ENCODE measurements at regions not wholly inside any gene's neighbourhood (a gene's known extent, or its start where the extent isn't known, plus 50 kb on each side); places are given as distances from the start of the nearest gene placed in this dataset.

DNA sequence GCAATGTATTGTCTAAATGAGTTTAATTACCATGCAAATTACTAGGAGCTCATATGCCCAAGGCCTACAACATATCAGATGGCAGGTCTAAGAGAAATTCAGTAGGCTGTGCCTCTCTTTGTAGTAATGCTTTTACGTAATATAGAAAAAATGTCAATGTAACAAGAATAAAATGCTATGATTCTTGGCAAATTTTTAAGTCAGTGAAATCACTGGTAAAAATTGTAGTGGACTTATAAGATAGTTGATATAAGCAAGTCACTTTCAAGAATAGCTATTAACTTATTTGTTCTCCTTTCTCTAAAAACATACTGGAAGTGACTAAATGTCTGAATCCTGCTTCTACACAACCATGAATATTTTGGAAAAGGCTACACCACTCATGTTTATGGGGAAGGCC is 707.8 kb downstream of the TUSC7 start:
- no peak for DNase-seq

DNA sequence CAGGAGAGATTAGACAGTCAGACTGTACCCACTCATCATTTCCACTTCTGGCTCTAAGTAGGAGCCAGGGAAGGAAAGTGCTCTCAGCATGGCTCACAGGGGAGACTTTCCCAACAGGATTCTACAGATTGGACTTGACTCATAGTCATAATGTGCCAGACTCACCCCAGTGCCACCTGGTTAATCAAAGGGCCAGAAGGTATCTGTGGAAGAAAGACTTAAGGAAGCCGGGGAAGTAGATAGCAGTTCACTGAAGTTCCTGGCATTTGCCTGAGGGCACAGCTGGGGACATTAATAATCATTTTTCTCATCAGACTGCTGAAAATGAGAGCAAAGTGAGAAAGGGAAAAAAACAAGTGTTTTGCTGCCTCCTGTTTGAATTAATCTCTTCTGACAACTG is 717.5 kb downstream of the TUSC7 start:
- no peak for DNase-seq

DNA sequence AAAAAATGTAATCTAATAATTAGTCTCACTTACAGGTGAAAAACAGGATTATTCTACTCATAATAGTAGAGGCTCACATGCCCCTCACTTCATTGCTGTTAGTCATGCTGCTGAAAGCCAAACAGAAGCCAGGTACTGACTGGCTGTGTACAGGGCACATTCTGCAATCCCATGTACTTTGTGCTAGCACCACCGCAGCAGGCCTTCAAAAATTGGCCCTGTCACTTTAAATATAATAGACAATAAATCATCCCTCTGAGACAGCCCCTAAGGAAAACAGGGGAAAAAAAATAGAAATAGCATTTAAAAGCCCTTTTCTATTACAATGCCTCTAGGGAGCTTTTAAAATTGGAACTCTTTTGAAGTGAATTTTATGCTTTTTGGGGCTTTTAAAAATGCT is 723.8 kb downstream of the TUSC7 start:
- no peak for DNase-seq

DNA sequence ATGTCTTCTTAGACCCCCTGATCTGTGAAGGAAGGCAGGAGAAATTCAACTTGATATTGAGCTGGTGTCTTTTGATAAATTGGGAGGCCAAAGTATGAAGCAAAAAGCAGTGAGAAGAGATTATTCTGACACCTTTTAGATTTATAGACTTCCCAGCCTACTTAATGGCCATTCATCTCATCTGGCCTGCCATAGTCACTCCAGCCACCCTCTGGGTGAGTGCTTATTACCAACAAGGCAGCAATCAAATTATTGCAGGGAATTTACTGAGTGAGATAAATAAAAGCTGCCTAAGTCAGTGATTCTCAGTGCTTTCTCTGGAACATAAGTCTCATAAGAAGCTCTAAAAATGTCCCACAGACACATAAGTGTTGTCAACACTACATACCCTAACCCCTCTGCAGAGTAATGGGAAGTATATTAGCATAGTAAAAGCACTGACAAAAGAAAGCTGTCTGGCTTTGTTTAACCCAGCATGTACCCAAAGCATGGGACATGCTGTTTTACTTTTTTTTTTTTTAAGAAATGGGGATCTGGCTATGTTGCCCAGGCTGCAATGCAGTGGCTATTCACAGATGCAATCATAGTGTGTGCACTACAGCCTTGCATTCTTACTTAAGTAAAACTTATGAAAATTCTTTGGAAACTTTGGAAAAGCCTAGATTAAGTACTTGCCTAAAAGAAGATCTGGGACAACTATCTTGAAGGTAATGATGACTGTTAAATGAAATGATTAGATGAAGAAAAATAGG is 725.3 kb downstream of the TUSC7 start:
- no peak for DNase-seq

DNA sequence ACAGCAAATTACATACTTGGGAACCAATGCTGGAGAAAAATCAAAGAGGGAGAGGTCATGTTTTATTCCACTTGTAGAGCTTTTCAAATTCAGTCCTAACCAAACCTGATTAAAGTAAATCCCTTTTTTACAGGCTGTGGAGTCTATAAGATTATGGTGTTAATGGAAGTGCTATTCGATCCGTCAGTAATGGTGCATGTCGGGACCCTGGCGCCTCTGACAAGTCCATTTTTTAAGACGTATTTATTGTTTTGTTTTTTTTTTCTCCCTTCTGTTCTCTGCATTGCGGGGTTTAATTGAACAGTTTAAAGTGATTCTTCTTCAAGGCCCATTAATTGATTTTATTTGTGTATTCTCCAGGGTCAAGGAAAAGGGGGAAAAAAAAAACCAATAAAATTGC is 725.9 kb downstream of the TUSC7 start:
- DNase-seq = no peak

DNA sequence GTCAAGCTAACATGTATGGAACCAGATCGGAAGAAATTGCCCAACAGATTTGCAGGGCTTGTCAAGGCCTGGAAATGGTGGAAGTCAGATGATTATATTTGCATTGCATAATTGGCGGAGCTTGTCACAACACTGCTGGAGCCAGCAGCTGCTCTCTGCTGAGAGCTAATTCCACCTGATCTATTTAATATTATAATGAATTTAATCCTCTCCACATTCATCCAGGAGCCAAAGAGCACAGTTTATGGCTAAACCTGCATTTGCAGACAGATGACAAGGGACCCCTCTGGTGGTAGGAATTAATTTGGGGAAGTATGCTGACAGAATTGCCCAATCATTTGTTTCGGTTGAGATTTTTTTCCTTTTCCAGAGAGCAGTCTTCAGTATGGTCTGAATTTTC is 730.2 kb downstream of the TUSC7 start:
- no peak for DNase-seq

DNA sequence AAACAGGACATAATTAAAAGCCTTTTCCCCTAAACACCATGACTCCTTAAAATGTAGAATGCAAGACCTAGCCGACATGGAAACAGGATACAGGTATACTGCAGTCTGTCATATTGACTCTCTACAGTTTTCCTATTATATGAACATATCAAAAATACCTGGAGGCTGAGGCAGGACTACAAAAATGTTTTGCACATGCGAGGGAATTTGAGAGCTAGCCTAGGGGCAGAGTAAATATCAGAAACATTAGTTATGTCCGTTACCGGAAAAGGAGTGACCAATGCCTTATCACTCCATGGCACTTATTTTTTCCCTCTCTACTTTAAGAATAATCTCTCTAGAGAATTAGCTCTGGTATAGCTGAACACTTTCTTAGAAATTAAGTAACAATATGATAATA is 732.3 kb downstream of the TUSC7 start:
- DNase-seq = no peak

DNA sequence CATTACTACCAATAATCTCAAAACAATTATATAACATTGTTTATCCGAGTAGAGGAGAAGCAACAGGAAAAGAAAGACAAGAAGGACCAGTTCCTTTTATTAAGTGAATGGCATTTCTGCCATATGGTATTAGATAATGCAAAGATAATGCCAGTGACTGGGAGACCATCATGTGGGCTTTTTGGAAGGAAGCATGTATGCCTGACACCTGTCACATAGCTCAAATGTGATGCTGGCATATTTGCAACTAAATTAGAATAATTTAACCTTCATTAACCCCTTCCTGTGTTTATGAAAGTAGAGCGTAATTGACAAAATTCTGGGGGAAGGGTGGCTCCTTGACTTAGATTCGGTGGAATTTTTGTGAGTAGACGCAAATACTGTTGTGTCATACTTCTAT is 733.0 kb downstream of the TUSC7 start:
- DNase-seq = no peak

DNA sequence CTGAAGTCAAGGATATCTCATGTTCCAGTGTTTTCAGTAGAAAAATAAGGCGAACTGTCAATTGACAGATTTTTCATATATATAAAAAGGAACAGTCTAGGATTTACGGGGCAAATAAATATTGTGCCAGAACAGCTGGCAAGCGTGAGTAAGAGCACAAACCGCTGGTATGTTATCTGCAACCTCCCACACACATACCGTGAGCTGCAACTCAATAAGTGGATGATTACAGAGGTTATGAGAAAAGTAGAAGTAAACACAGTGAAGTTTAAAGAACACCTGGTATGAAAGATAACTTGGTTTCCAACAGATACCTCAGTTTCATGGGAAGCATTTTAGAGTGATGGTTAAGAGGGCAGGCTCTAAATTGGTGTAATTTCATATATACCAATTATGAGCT is 733.4 kb downstream of the TUSC7 start:
- DNase-seq = no peak

DNA sequence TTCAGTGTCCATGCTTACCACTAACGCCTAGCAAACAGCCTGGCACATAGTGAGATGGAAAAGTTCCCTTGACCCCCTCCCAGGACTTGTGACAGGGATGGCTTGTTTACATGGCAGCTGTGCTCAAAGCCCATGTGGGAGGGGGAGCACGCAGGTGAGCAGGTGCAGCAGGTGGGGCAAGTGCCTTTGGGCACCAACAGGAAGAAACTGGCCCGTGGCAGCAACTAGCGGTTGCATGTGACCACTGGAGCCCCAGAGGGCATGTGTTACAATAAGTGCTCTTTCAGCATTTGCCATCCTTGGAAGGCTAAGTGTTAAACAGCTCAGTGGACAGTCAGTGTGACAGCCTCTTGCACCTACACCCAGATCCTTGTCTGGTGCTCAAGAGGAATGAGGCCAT is 734.6 kb downstream of the TUSC7 start:
- no peak for DNase-seq

DNA sequence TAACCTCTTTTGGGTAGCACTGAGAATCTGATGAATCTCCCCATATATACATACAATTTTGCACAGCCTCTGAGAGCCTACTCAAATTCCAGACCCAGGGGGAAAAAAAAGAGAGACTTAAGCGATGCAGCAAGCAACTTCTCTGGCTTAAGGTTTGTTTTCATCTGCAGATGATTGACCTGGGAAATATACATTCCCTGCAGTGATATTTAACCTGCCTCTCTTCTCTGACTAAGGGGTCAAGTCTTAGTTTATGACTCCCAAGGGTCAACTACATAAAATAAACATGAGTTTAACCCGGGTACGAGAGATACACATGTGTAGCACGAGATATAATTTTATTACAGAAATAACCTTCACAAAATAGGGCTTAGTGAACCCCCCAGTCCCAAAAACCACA is 737.8 kb downstream of the TUSC7 start:
- DNase-seq = no peak

DNA sequence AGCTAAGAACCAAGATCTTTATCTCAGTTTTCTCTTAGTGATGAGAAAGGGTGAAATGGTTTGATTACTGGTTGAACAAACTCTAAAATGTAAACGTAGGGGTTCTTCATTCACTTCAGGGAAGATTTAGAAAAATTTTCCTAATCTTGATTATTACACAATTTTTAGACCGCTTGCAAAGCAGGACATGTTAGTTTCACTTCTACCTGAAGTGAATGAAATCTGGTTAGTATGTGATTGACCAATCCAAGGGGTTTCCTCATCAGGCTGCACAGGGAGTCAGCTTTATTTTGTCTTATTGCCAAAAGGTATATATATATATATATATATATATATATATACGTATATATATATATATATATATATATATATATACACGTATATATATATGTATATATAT is 740.4 kb downstream of the TUSC7 start:
- no peak for DNase-seq

DNA sequence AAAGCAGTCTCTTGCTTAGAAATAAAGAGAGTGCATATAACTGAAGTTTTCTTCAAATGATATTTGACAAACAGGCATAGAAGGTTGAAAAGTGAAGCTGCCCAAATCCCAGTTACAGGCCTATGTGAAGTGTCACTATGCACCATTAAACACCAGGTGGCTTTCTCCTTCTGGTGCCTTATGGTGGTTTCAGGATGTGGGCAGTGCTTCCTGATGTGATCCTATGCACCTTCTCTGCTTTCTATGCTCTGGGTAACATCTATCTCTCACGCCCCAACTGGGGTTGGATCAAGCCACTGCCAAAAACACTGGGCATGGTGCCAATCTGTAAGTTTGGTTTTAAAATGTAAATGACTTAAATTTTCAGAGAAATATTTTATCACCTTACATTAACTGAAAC is 744.7 kb downstream of the TUSC7 start:
- no peak for DNase-seq

DNA sequence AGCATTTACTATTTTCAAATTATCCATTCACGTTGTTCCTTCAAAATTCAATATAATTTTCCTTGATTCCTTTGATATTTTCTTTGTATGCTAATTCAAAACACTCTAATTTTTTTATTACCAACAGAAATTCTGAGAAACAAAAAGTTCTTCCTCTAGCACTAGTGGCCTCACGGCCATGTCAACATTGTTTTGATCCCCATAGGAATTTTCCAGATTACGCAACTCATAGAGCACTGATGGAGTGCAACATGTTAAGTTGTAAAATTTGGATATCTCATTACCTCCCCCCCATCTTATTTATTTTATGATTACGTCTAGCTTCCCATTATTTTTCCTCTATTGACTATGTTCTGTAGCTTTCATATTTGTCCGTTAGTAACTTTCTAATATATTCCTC is 745.3 kb downstream of the TUSC7 start:
- DNase-seq = no peak

DNA sequence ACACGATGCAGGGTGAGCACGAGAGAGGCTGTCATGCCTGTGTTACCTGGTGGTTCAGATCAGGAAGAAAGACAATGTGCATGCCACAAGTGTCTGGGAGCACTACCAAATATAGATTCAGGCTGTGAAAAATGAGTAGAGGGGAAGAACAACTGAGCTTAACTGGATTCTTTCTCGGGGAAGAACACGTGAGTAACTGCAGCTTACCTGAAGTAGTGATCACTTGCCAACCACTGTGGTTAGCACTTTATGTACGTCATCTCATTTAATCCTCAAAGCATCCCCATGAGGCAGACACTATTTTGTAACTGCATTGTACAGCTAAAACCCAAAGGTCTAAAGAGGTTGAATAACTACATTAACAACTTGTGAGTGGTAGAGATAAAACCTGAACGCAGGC is 746.2 kb downstream of the TUSC7 start:
- DNase-seq = no peak

DNA sequence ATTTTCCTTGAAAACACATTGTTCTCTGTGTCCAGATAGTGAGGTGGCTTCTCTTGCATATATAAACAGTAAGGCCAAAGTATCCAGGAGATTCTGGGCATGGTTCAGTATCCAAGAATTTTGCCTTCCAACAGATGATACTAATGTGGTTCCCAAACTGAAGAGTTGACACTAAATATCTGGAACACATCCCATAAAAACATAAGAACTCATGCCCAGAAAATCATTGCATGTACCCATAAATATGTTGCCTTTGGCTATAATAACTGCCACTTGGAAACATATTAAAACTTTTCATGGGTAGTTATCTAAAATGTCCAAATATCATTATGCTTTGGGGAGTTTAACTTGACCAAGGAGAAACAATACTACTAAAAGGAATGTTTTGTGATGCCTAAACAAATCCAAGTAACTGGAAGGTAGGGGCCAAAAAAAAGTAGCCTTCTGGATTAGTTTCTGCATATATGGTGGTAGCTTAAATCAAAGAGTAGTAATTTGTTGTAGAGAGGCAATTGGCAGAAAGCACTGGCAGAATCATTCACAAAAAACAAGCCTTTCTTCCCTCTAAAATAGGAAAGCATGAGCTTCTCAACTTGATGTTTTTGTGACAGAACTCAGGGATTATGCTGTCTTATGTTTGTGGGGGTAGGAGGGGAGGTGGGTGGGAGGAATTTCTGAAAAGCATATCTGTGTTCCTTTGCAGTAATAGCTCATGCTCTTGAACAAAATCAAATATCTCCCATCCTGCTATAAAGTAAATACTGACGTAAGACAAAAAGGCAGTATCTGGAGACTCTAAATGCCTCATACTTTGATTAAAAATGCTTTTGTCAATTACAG is 753.9 kb downstream of the TUSC7 start:
- no peak for DNase-seq

DNA sequence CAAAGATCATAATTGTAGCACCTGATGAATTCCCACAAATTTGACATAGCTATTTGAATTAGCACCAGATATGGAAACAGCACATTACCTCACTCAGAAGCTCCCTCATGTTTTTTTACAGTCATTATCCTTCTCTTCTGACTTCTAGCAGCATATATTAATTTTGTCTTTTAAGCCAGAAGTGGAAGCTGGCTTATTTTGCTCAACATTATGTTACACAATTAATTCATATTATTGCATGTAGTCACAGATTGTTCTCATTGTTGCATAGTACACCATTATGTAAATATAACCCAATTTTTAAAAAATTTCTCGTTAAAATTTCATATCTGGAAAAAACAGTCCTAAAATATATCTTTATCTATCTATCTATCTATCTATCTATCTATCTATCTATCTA is 762.3 kb downstream of the TUSC7 start:
- DNase-seq = no peak

DNA sequence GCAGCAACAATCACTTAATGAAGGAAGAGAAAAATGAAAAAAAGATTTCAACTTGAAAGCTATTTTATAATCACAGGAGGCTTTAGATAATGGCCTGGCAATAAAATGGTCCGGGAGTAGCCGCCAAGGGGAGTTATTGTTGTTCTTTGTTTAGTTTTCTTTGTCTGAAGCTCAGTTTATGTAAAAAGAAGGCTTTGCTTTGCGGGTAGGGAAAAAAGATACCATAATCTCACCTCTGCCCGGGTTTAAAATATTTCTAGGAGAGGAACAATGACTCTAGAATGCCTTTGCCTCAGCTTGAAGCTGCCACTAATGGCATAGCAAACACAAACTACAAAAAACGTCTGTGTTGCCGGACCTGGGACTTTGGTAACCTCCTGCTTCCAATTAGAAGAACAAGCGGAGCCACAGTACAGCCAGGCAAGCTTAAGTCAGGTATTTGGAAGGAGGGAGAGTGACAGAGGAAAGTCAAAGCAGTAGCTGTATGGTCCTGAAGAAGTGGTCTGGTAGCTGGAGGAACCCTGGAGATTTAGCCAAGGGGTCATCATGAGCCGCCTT is 764.5 kb downstream of the TUSC7 start:
- DNase-seq = no peak

DNA sequence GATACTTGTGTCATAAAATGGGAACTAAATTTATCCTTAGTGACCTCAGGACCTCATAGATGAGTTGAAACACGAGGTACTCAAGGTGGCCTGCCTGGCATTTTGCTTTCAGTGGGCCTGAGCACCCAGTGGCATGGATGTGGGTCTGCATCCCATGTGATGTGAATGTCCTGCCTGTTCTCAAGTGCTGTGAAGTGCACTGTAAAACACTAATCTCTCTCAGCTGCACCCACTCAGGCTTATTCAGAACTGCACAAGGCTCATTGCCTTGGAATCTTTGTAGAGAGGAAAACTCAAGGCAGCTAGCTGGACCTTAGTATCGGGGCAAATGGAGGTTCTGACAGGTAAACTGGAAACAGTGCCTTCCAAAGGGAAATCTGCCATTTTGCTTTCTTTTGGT is 767.0 kb downstream of the TUSC7 start:
- no peak for DNase-seq

DNA sequence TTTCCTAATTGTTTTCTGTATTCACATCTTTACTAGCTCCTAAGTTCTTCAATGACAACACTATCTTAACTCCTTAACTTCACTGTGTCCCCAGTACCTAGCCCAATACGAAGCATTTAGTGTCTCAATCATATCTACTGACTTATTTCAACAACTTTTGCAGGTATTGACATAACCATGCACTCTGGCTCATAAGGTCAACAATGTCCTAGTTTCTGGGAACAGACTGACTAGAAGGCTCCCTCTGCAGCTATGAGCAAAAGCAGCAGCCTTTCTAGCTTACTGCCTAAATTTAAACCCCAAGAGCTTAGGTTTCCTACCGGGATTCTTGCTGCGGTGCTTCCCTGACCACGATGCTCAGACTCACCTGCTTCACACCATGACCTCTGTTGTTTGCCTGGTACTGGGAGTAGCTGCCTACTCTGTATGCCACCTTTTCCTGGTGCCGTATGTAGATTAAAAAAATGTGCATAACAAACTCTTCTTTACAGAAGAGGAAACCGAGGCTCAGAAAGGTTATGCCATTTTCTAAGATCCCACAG is 767.7 kb downstream of the TUSC7 start:
- DNase-seq = no peak

DNA sequence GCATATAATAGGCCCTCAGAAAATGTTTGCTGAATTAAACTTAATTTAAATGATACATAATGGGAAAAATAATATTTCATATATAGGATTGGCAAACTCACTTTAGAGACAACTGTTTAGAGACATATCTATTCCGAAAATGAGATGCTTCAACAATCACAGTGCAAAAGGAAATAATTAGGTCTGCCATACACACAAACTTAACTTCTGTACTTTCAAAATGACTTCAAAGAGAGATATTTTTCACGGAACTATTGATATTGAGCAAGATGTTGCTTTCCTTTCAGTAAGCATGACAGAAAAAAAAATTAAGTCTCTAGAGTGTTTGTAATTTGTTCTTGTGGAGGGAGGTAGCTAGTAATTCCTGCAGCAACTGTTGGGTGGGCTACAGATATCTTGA is 769.5 kb downstream of the TUSC7 start:
- no peak for DNase-seq

DNA sequence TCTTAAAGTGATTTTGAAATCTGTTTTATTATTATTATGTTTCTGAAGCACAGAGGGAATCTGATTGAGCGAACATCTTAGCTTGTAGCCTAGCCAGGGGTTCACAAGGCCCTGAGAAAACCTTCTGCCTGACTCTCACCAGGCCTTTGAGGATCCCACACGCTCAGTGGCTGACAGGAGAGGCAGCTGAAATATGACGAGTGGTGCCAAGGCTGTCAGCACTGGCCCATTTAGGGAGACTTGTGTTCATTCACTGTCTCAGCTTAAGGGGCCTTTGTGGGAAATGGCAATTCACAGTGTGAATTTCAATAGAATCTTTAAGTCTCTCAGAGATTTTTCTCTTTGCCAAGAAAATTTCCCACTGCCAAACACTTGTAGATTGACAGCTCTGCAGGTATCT is 770.9 kb downstream of the TUSC7 start:
- no peak for DNase-seq

DNA sequence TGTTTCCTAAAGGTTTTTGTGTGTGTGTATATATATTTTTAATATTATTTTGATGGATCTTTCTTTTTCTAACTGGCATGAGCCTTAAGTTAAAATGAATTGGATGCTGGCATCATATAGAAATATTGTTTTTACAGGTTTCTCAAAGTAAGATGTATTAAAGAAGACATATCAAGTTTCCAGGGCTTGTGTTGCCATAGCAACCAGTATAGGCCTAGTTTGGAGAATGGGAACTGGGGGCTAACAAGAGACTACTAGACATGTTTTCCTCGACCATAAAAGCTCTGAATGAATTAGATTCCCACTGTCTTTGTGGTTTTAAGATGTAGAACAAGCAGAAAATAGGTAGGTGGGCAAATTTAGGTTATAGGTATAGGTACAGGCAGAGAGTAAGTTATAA is 771.4 kb downstream of the TUSC7 start:
- DNase-seq = no peak

DNA sequence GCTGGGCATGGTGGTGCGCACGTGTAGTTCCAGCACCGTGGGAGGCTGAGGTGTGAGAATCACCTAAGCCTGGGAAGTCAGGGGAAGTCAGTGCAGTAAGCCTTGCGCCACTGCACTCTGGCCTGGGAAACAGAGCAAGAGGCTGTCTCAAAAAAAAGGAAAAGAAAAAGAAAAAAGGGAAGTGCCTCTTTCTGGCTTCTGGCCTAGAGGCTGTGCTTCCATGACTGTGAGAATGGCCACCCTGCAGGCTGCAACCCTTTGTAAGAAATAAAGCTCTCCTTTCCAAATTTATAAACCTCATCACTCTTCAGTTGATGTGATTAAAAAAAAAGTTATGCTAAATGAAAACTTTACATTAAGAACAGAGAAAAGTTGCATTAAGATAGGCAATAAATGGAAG is 774.3 kb downstream of the TUSC7 start:
- DNase-seq = no peak
